HepG2 (cell line): ENCODE measurements at regions not wholly inside any gene's neighbourhood (a gene's known extent, or its start where the extent isn't known, plus 50 kb on each side); places are given as distances from the start of the nearest gene placed in this dataset.

Source experiments
- AGO2 ChIP-seq: fragments of 200-400 bp; formaldehyde crosslinking; optimal IDR thresholded peaks from 2 replicates; pipeline ENCODE3; 2017; ENCODE audit warnings: mild to moderate bottlenecking, low read depth, low read length, moderate library complexity
- ARID5B ChIP-seq: IDR thresholded peaks from 2 replicates; pipeline ENCODE4 v1.4.0; 2020; ENCODE audit warnings: mild to moderate bottlenecking, missing genetic modification reagents
- ARNT ChIP-seq: fragments of 450-650 bp; IDR thresholded peaks from 2 replicates; pipeline ENCODE4 v1.6.1; 2017
- CHD4 ChIP-seq: fragments of 200-600 bp; sonication (generic); IDR thresholded peaks from 2 replicates; pipeline ENCODE4 v1.7.0; 2017; ENCODE audit warnings: mild to moderate bottlenecking, low read length, borderline replicate concordance
- EED ChIP-seq: sonication (generic); formaldehyde crosslinking; IDR thresholded peaks from 2 replicates; pipeline ENCODE4 v1.5.0; 2020; ENCODE audit warnings: mild to moderate bottlenecking, missing genetic modification reagents
- HMG20B ChIP-seq: conservative IDR thresholded peaks from 2 replicates; pipeline ENCODE4 v1.6.1; 2016; ENCODE audit warnings: missing genetic modification reagents, missing compliant biosample characterization
- KAT8 ChIP-seq: IDR thresholded peaks from 2 replicates; pipeline ENCODE4 v1.6.1; 2016; ENCODE audit warnings: missing genetic modification reagents, missing compliant biosample characterization
- KDM1A ChIP-seq: IDR thresholded peaks from 2 replicates; pipeline ENCODE4 v1.6.1; 2016; ENCODE audit warnings: missing compliant biosample characterization
- MAFG ChIP-seq: sonication (generic); formaldehyde crosslinking; IDR thresholded peaks from 2 replicates; pipeline ENCODE4 v1.5.1; 2020; ENCODE audit warnings: mild to moderate bottlenecking, missing genetic modification reagents
- NCOA2 ChIP-seq: sonication (generic); formaldehyde crosslinking; IDR thresholded peaks from 2 replicates; pipeline ENCODE4 v1.8.0; 2022; ENCODE audit warnings: inconsistent platforms
- NR2C2 ChIP-seq: sonication (generic); formaldehyde crosslinking; IDR thresholded peaks from 2 replicates; pipeline ENCODE4 v1.4.0; 2020; ENCODE audit warnings: missing genetic modification reagents, mild to moderate bottlenecking, moderate library complexity, borderline replicate concordance
- PHF21A ChIP-seq: sonication (generic); formaldehyde crosslinking; IDR thresholded peaks from 2 replicates; pipeline ENCODE4 v1.5.0; 2020; ENCODE audit warnings: mild to moderate bottlenecking, missing genetic modification reagents
- PLSCR1 ChIP-seq: sonication (generic); formaldehyde crosslinking; IDR thresholded peaks from 2 replicates; pipeline ENCODE4 v1.5.0; 2020; ENCODE audit warnings: missing genetic modification reagents, mild to moderate bottlenecking, borderline replicate concordance
- POLR2G ChIP-seq: fragments of 200-400 bp; formaldehyde crosslinking; IDR thresholded peaks from 2 replicates; pipeline ENCODE4 v1.6.1; 2018; ENCODE audit warnings: mild to moderate bottlenecking, low read depth, low read length, moderate library complexity
- RBAK ChIP-seq: sonication (generic); formaldehyde crosslinking; IDR thresholded peaks from 2 replicates; pipeline ENCODE4 v1.5.1; 2020; ENCODE audit warnings: mild to moderate bottlenecking, missing genetic modification reagents
- RBM22 ChIP-seq: fragments of 200-400 bp; formaldehyde crosslinking; optimal IDR thresholded peaks from 2 replicates; pipeline ENCODE3; 2017; ENCODE audit warnings: mild to moderate bottlenecking, low read length, moderate library complexity
- RFX1 ChIP-seq: fragments of 450-650 bp; IDR thresholded peaks from 2 replicates; pipeline ENCODE4 v1.6.1; 2017
- RNF2 ChIP-seq: fragments of 450-650 bp; conservative IDR thresholded peaks from 2 replicates; pipeline ENCODE4 v1.6.1; 2016; ENCODE audit warnings: low read depth
- SATB2 ChIP-seq: sonication (generic); formaldehyde crosslinking; IDR thresholded peaks from 2 replicates; pipeline ENCODE4 v1.5.0; 2020; ENCODE audit warnings: missing genetic modification reagents
- SMC3 ChIP-seq: IDR thresholded peaks from 2 replicates; pipeline ENCODE4 v1.6.1; 2011; ENCODE audit warnings: low read length, improper control_type of control experiment
- SP2 ChIP-seq: sonication (generic); formaldehyde crosslinking; IDR thresholded peaks from 2 replicates; pipeline ENCODE4 v1.5.1; 2020; ENCODE audit warnings: mild to moderate bottlenecking, missing genetic modification reagents
- TCF7 ChIP-seq: sonication (generic); IDR thresholded peaks from 2 replicates; pipeline ENCODE4 v1.6.1; 2016; ENCODE audit warnings: antibody characterized with exemption, low read depth
- TEF ChIP-seq: sonication (generic); formaldehyde crosslinking; IDR thresholded peaks from 2 replicates; pipeline ENCODE4 v1.5.0; 2020; ENCODE audit warnings: missing genetic modification reagents
- ZMAT3 ChIP-seq: sonication (generic); formaldehyde crosslinking; conservative IDR thresholded peaks from 2 replicates; pipeline ENCODE4 v1.7.0; 2021; ENCODE audit warnings: missing genetic modification reagents
- ZNF644 ChIP-seq: IDR thresholded peaks from 2 replicates; pipeline ENCODE4 v1.6.1; 2016; ENCODE audit warnings: low read depth
- ZNF749 ChIP-seq: sonication (generic); formaldehyde crosslinking; IDR thresholded peaks from 2 replicates; pipeline ENCODE4 v1.8.0; 2022; ENCODE audit warnings: mild to moderate bottlenecking, missing genetic modification reagents, moderate library complexity, borderline replicate concordance
- TF ChIP-seq, protein P1 (sequence below): sonication (generic); formaldehyde crosslinking; IDR thresholded peaks from 2 replicates; pipeline ENCODE4 v1.8.1; 2023; ENCODE audit warnings: mild to moderate bottlenecking, missing genetic modification reagents, borderline replicate concordance
- TF ChIP-seq, protein P2 (sequence below): sonication (generic); formaldehyde crosslinking; IDR thresholded peaks from 2 replicates; pipeline ENCODE4 v1.4.0; 2020; ENCODE audit warnings: mild to moderate bottlenecking, missing genetic modification reagents

GRCh38 chr14:31941487-31941886, 135.6 kb upstream of the ARHGAP5 start (continued):
- TF ChIP-seq TEF (no peak), RBM22 (no peak), MAFG (CRISPR knock-in tag) (no peak), PLSCR1 (CRISPR knock-in tag) (no peak), EED (CRISPR knock-in tag) (no peak), KAT8 (peak; percentile 24; the same call in 1 of the 2 replicates), ARNT (no peak), NCOA2 (CRISPR knock-in tag) (peak; percentile 72), HMG20B (CRISPR knock-in tag) (peak; percentile 74; the same call in 1 of the 2 replicates), ZNF644 (CRISPR knock-in tag) (peak; percentile 90), NR2C2 (CRISPR knock-in tag) (no peak), SATB2 (CRISPR knock-in tag) (no peak), ARID5B (CRISPR knock-in tag) (peak; percentile 93), ZMAT3 (CRISPR knock-in tag) (no peak), SMC3 (no peak), RBAK (CRISPR knock-in tag) (no peak), ZNF749 (no peak), RNF2 (no peak), PHF21A (CRISPR knock-in tag) (peak; percentile 88), AGO2 (no peak), KDM1A (no peak), CHD4 (no peak), SP2 (CRISPR knock-in tag) (no peak), TCF7 (no peak), POLR2G (no peak), RFX1 (no peak)
- TF ChIP-seq, protein P1, sequence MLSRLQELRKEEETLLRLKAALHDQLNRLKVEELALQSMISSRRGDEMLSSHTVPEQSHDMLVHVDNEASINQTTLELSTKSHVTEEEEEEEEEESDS (CRISPR knock-in tag), result no peak
- TF ChIP-seq, protein P2, sequence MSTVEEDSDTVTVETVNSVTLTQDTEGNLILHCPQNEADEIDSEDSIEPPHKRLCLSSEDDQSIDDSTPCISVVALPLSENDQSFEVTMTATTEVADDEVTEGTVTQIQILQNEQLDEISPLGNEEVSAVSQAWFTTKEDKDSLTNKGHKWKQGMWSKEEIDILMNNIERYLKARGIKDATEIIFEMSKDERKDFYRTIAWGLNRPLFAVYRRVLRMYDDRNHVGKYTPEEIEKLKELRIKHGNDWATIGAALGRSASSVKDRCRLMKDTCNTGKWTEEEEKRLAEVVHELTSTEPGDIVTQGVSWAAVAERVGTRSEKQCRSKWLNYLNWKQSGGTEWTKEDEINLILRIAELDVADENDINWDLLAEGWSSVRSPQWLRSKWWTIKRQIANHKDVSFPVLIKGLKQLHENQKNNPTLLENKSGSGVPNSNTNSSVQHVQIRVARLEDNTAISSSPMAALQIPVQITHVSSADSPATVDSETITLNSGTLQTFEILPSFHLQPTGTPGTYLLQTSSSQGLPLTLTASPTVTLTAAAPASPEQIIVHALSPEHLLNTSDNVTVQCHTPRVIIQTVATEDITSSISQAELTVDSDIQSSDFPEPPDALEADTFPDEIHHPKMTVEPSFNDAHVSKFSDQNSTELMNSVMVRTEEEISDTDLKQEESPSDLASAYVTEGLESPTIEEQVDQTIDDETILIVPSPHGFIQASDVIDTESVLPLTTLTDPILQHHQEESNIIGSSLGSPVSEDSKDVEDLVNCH, result no peak
